GM13976 (cell line): ENCODE measurements at regions not wholly inside any gene's neighbourhood (a gene's known extent, or its start where the extent isn't known, plus 50 kb on each side); places are given as distances from the start of the nearest gene placed in this dataset.
A peak's percentile ranks its signal among the peaks of the same experiment; 100 is the strongest.

ENCODE experiments used
- DNase-seq: peaks from one replicate; pipeline ENCODE4 v3.0.0; 2012; ENCODE audit warnings: low spot score
- CTCF ChIP-seq: IDR thresholded peaks from 2 replicates; pipeline ENCODE4 v1.5.1; 2012; ENCODE audit warnings: borderline replicate concordance, mild to moderate bottlenecking; ENCODE audit not compliant: insufficient read depth; ENCODE audit errors: extremely low read depth, missing control alignments, control extremely low read depth
- in situ Hi-C: fragments of 300-500 bp; cut with MboI; formaldehyde crosslinking; loops from one replicate; pipeline ENCODE4 v1.12.0; 2022; ENCODE audit warnings: low sequenced_read_pairs, mixed read lengths, inconsistent platforms; ENCODE audit not compliant: unreplicated experiment

GRCh38 chr6:63437058-63437457 is 117.3 kb upstream of the LGSN start:
- in situ Hi-C loops = no loop called here

GRCh38 chr6:63440057-63440456 is 120.3 kb upstream of the LGSN start:
- peak; percentile 23 for DNase-seq
- in situ Hi-C loops = no loop called here
- no peak for TF ChIP-seq CTCF

More at GRCh38 chr6:63437058-63437457, 117.3 kb upstream of the LGSN start:
- TF ChIP-seq CTCF = no peak
- no peak for DNase-seq

GRCh38 chr6:63440594-63440993 is 120.8 kb upstream of the LGSN start:
- DNase-seq = no peak
- in situ Hi-C loops = no loop called here
- no peak for TF ChIP-seq CTCF

GRCh38 chr6:63441266-63441956 is 121.6 kb upstream of the LGSN start:
- no peak for TF ChIP-seq CTCF
- in situ Hi-C loops = no loop called here
- no peak for DNase-seq

GRCh38 chr6:63442870-63443269 is 123.1 kb upstream of the LGSN start:
- TF ChIP-seq CTCF = no peak
- no peak for DNase-seq
- in situ Hi-C loops = no loop called here

- no peak for TF ChIP-seq CTCF
- no peak for DNase-seq
- in situ Hi-C loops = no loop called here
Measured at GRCh38 chr6:63444768-63445167, 125.0 kb upstream of the LGSN start.

GRCh38 chr6:63446405-63446804 is 125.9 kb upstream of the LOC128125822 start:
- in situ Hi-C loops = no loop called here
- no peak for TF ChIP-seq CTCF
- DNase-seq = no peak
